A549 (cell line): ENCODE measurements at regions not wholly inside any gene's neighbourhood (a gene's known extent, or its start where the extent isn't known, plus 50 kb on each side); places are given as distances from the start of the nearest gene placed in this dataset.

ENCODE experiments used
- ATAC-seq, 2 experiments: fragments of 200-7000 bp in 1 of 2; fragments of >200 bp in 1 of 2; cut with Nextera tagmentation in 1 of 2; cut with Tn5 transposase in 1 of 2; 3 replicates each; pipeline versions ENCODE4 v1.8.0 to v1.9.1; 2018 to 2020; ENCODE audit warnings: mild to moderate bottlenecking in 1 of 2, moderate library complexity in 1 of 2
- CTCF ChIA-PET: fragments of 300-600 bp; sonication (Branson Sonifier 250); formaldehyde crosslinking; extraction: SDS; loops from one replicate; lab custom pipeline; 2021; ENCODE audit warnings: antibody characterized with exemption, inconsistent platforms; lab: Yijun Ruan, JAX
- POLR2A ChIA-PET: fragments of 350-600 bp; formaldehyde crosslinking; extraction: SDS; loops from one replicate; lab custom pipeline; 2021; ENCODE audit warnings: antibody characterized with exemption, inconsistent platforms; lab: Yijun Ruan, JAX
- DNase-seq, 2 experiments: peaks; one replicate each; pipeline versions ENCODE4 v3.0.0 to v3.0.0-alpha.2; 2011 to 2016; ENCODE audit warnings: low read depth in 1 of 2, low spot score in 1 of 2
- FAIRE-seq: peaks from 2 replicates; lab custom pipeline; 2011; peaks lifted over from hg19 to GRCh38; lab: Jason Lieb, UNC
- H3K27ac ChIP-seq, 2 experiments: fragments of >200 bp; sonication (Bioruptor Twin); formaldehyde crosslinking; 3 replicates each; pipeline ENCODE4 v1.5.1; 2016 to 2017
- H3K4me1 ChIP-seq: fragments of >200 bp; sonication (Bioruptor Twin); formaldehyde crosslinking; 3 replicates; pipeline ENCODE4 v1.6.1; 2016
- H3K4me2 ChIP-seq: fragments of >200 bp; sonication (Bioruptor Twin); formaldehyde crosslinking; 3 replicates; pipeline ENCODE4 v1.6.1; 2016
- H3K4me3 ChIP-seq: fragments of >200 bp; sonication (Bioruptor Twin); formaldehyde crosslinking; 3 replicates; pipeline ENCODE4 v1.5.1; 2016
- H3K9me3 ChIP-seq: fragments of >200 bp; sonication (Bioruptor Twin); formaldehyde crosslinking; 3 replicates; pipeline ENCODE4 v1.6.1; 2016
- BHLHE40 ChIP-seq: IDR thresholded peaks from 2 replicates; pipeline ENCODE4 v1.6.1; 2012; ENCODE audit warnings: low read depth, low read length, inconsistent platforms
- CBX2 ChIP-seq: fragments of 200-600 bp; sonication (generic); IDR thresholded peaks from 2 replicates; pipeline ENCODE4 v1.6.1; 2016; ENCODE audit warnings: low read depth, mild to moderate bottlenecking, borderline replicate concordance
- CBX8 ChIP-seq: fragments of 200-600 bp; sonication (generic); IDR thresholded peaks from 2 replicates; pipeline ENCODE4 v1.6.1; 2016
- FOSB ChIP-seq: fragments of 250-450 bp; sonication (Bioruptor Pico); IDR thresholded peaks from 2 replicates; pipeline ENCODE4 v1.5.0; 2020; ENCODE audit warnings: mild to moderate bottlenecking, moderate library complexity
- FOSL2 ChIP-seq, 2 experiments: fragments of 450-650 bp in 1 of 2; fragments of >200 bp in 1 of 2; sonication (Bioruptor Twin) in 1 of 2; formaldehyde crosslinking; IDR thresholded peaks; 2 replicates each; pipeline versions ENCODE4 v1.5.0 to v1.6.1; 2016 to 2020; ENCODE audit warnings: mild to moderate bottlenecking in 1 of 2, moderate library complexity in 1 of 2
- GATA3 ChIP-seq: IDR thresholded peaks from 2 replicates; pipeline ENCODE4 v1.6.1; 2012; ENCODE audit warnings: borderline replicate concordance
- HDAC2 ChIP-seq: fragments of 200-600 bp; sonication (generic); IDR thresholded peaks from 2 replicates; pipeline ENCODE4 v1.6.1; 2016
- HEYL ChIP-seq: fragments of 250-450 bp; sonication (Bioruptor Pico); IDR thresholded peaks from 2 replicates; pipeline ENCODE4 v1.8.0; 2021; ENCODE audit warnings: mild to moderate bottlenecking, moderate library complexity
- HOXB5 ChIP-seq: fragments of 250-450 bp; sonication (Bioruptor Pico); IDR thresholded peaks from 2 replicates; pipeline ENCODE4 v1.5.0; 2020; ENCODE audit warnings: mild to moderate bottlenecking, moderate library complexity
- JUN ChIP-seq, 2 experiments: fragments of >200 bp; sonication (Bioruptor Twin); formaldehyde crosslinking; IDR thresholded peaks; 2 replicates in 1 of 2; 3 replicates in 1 of 2; pipeline ENCODE4 v1.6.1; 2016 to 2017
- JUNB ChIP-seq: fragments of >200 bp; sonication (Bioruptor Twin); formaldehyde crosslinking; IDR thresholded peaks from 2 replicates; pipeline ENCODE4 v1.6.1; 2016
- KDM1A ChIP-seq: fragments of 200-600 bp; sonication (generic); IDR thresholded peaks from 2 replicates; pipeline ENCODE4 v1.6.1; 2016; ENCODE audit warnings: low read depth, mild to moderate bottlenecking
- MAFK ChIP-seq: fragments of 450-650 bp; IDR thresholded peaks from 2 replicates; pipeline ENCODE4 v1.6.1; 2014; ENCODE audit not compliant: partially characterized antibody
- MAZ ChIP-seq: fragments of 150-350 bp; IDR thresholded peaks from 2 replicates; pipeline ENCODE4 v1.6.1; 2014; ENCODE audit warnings: antibody characterized with exemption, low read depth, low read length, borderline replicate concordance
- NFE2L2 ChIP-seq: fragments of 150-350 bp; conservative IDR thresholded peaks from 2 replicates; pipeline ENCODE4 v1.6.1; 2014; ENCODE audit warnings: low read length
- PHF8 ChIP-seq: fragments of 200-600 bp; sonication (generic); IDR thresholded peaks from 2 replicates; pipeline ENCODE4 v1.6.1; 2016; ENCODE audit warnings: low read depth, mild to moderate bottlenecking, antibody characterized with exemption, moderate library complexity, borderline replicate concordance
- RCOR1 ChIP-seq: fragments of 150-350 bp; IDR thresholded peaks from 2 replicates; pipeline ENCODE4 v1.6.1; 2014; ENCODE audit warnings: antibody characterized with exemption, low read length, low read depth
- RFX5 ChIP-seq: fragments of 450-650 bp; IDR thresholded peaks from 2 replicates; pipeline ENCODE4 v1.7.1; 2014; ENCODE audit warnings: antibody characterized with exemption, mild to moderate bottlenecking, moderate library complexity
- TP53 ChIP-seq: fragments of 250-450 bp; sonication (Bioruptor Pico); IDR thresholded peaks from 2 replicates; pipeline ENCODE4 v1.5.0; 2021; ENCODE audit warnings: mild to moderate bottlenecking, moderate library complexity
- ZC3H11A ChIP-seq: fragments of 450-650 bp; IDR thresholded peaks from 2 replicates; pipeline ENCODE4 v1.6.1; 2014; ENCODE audit warnings: antibody characterized with exemption, mild to moderate bottlenecking
- ZSCAN20 ChIP-seq: fragments of 250-450 bp; sonication (Bioruptor Pico); IDR thresholded peaks from 2 replicates; pipeline ENCODE4 v1.8.0; 2022; ENCODE audit warnings: mild to moderate bottlenecking, moderate library complexity
- WGBS: methylation state at CpG from one replicate; pipeline ENCODE4 v1.1.6; 2017; ENCODE audit errors: missing lambda C conversion rate; 5-methylcytosine and 5-hydroxymethylcytosine counted together
- TF ChIP-seq, protein P1 (sequence below): fragments of 450-650 bp; IDR thresholded peaks from 2 replicates; pipeline ENCODE4 v1.6.1; 2014; ENCODE audit warnings: antibody characterized with exemption
- TF ChIP-seq, protein P2 (sequence below): fragments of 200-600 bp; sonication (generic); IDR thresholded peaks from 2 replicates; pipeline ENCODE4 v1.6.1; 2016; ENCODE audit warnings: antibody characterized with exemption, mild to moderate bottlenecking, moderate library complexity
- TF ChIP-seq, protein P3 (sequence below): IDR thresholded peaks from 2 replicates; pipeline ENCODE4 v1.6.1; 2012; ENCODE audit warnings: low read depth, borderline replicate concordance

DNA sequence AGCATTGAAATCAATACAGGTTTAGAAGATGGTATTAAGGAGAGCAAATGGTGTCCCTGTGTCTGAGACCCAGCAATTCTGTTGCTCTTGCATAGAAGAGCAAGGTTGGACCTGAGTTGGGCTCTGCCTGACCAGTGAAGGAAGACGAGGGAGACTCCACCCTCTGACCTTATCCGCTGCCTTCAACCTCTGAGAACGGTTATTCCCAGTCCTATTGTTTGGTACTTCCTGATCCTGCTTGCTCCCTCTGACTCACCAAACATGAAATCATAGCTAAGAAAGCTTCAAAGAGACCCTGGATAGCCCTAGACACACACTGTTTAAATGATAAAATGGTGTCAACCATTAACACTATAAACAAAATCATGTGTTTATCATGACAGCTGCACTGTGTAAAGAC lies 218.5 kb downstream of the PLK2 start (continued):
- TF ChIP-seq CBX2 (no peak), ZC3H11A (no peak), JUN (IDR thresholded peaks at IDR 0.05) (no peak)

DNA sequence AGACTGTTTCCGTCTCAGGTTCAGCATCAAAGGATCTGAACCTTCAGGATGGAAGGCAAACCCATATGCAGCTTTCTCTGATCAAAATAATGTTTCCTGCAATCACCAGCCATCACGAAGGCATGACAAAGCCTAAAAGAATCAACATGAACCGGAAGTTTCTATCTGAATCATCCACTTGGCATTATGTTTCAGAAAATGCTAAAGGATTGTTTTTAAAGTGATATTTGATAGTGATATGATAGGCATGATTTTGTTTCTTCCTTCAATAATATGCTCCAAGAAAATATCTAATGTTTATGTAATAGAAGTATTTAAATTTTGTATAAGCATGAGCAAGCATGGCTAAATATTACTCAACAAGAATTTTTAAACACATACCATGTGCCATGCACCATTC lies 219.6 kb downstream of the PLK2 start:
- 0 out of 6 replicates have a peak, but pooled peaks of 1 of the 2 experiments have one; percentile 28 for ATAC-seq

DNA sequence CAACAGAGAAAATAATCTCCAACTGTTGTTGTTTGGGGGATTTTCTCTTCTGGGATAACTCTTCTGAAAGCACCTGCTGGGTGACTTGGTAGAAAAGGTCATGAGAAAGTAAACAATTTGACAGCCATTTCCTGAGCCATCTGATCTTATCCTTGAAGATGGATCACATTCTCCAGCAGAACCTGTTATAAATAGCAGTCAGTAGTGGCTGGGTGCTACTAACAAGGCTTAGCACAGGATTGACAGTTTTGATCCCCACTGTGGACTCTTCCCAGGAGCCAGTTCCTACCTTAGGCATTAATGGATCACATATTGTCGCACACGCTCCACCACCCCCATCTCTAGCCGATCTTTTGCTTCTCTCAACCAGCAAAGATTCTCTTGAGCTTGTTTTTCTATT lies 220.2 kb downstream of the PLK2 start:
- Histone ChIP-seq H3K4me3 (no peak overlapping the region), H3K27ac (peak overlapping the region; percentile 40 to 69), H3K9me3 (no peaks in the 10 kb centered on the region), H3K4me1 (peaks cover 46% of the 10 kb centered on the region), H3K4me2 (peak overlapping the region; percentile 39)
- ATAC-seq (peak in 1 of 2 experiments; percentile 62; a peak in 3 of 6 replicates), FAIRE-seq (no peak), DNase-seq (peak in 1 of 2 experiments; percentile 85)
- TF ChIP-seq RCOR1 = no peak
- TF ChIP-seq KDM1A = no peak
- TF ChIP-seq, protein P1, sequence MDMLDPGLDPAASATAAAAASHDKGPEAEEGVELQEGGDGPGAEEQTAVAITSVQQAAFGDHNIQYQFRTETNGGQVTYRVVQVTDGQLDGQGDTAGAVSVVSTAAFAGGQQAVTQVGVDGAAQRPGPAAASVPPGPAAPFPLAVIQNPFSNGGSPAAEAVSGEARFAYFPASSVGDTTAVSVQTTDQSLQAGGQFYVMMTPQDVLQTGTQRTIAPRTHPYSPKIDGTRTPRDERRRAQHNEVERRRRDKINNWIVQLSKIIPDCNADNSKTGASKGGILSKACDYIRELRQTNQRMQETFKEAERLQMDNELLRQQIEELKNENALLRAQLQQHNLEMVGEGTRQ = no peak
- TF ChIP-seq GATA3 = peak; percentile 75
- CTCF ChIA-PET = interaction anchor here (0.9 to 1.0 kb wide), 2 partner anchors 15 to 351 kb away, joined by 3 read pairs; no protein-coding TSS in a partner anchor
- WGBS = 54% methylated on average over 3 of the region's 3 CpGs
- POLR2A ChIA-PET = no interaction called here

More for the DNA sequence above, 219.6 kb downstream of the PLK2 start:
- FAIRE-seq (peak; percentile 89), DNase-seq (peak; percentile 11 to 53)
- H3K4me3 ChIP-seq = no peak overlapping the region
- ChIA-PET CTCF (interaction anchor here (1.3 kb wide), 1 partner anchor 221 kb away, joined by 4 read pairs; no protein-coding TSS in a partner anchor), POLR2A (no interaction called here)
- peak overlapping the region; percentile 40 to 69 for H3K27ac ChIP-seq
- no peaks in the 10 kb centered on the region for H3K9me3 ChIP-seq
- TF ChIP-seq NFE2L2 (no peak), FOSB (CRISPR knock-in tag) (no peak), HOXB5 (CRISPR knock-in tag) (no peak), RFX5 (no peak), HDAC2 (no peak), BHLHE40 (no peak), HEYL (CRISPR knock-in tag) (no peak), JUNB (peak; percentile 45), PHF8 (no peak), MAZ (no peak), TP53 (CRISPR knock-in tag) (no peak), ZSCAN20 (no peak), CBX8 (no peak), FOSL2 (IDR thresholded peaks at IDR 0.05) (0 out of 2 replicates have a peak, but pooled peaks have one; percentile 21), FOSL2 (CRISPR knock-in tag; IDR thresholded peaks at IDR 0.05) (peak; percentile 71), MAFK (no peak)
- TF ChIP-seq, protein P2, sequence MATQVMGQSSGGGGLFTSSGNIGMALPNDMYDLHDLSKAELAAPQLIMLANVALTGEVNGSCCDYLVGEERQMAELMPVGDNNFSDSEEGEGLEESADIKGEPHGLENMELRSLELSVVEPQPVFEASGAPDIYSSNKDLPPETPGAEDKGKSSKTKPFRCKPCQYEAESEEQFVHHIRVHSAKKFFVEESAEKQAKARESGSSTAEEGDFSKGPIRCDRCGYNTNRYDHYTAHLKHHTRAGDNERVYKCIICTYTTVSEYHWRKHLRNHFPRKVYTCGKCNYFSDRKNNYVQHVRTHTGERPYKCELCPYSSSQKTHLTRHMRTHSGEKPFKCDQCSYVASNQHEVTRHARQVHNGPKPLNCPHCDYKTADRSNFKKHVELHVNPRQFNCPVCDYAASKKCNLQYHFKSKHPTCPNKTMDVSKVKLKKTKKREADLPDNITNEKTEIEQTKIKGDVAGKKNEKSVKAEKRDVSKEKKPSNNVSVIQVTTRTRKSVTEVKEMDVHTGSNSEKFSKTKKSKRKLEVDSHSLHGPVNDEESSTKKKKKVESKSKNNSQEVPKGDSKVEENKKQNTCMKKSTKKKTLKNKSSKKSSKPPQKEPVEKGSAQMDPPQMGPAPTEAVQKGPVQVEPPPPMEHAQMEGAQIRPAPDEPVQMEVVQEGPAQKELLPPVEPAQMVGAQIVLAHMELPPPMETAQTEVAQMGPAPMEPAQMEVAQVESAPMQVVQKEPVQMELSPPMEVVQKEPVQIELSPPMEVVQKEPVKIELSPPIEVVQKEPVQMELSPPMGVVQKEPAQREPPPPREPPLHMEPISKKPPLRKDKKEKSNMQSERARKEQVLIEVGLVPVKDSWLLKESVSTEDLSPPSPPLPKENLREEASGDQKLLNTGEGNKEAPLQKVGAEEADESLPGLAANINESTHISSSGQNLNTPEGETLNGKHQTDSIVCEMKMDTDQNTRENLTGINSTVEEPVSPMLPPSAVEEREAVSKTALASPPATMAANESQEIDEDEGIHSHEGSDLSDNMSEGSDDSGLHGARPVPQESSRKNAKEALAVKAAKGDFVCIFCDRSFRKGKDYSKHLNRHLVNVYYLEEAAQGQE = no peak
- TF ChIP-seq, protein P3, sequence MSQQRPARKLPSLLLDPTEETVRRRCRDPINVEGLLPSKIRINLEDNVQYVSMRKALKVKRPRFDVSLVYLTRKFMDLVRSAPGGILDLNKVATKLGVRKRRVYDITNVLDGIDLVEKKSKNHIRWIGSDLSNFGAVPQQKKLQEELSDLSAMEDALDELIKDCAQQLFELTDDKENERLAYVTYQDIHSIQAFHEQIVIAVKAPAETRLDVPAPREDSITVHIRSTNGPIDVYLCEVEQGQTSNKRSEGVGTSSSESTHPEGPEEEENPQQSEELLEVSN = no peak
- H3K4me2 ChIP-seq = peak overlapping the region; percentile 39
- WGBS = 33% methylated on average over 3 of the region's 3 CpGs
- H3K4me1 ChIP-seq = peaks cover 43% of the 10 kb centered on the region
